Esophagus squamous epithelium (tissue), 4 donors: ENCODE measurements at regions not wholly inside any gene's neighbourhood (a gene's known extent, or its start where the extent isn't known, plus 50 kb on each side); places are given as distances from the start of the nearest gene placed in this dataset.

Experiments used
- POLR2A ChIP-seq, 4 donors: fragments of 450-650 bp; IDR thresholded peaks; one replicate each; pipeline ENCODE4 v1.6.1; 2017; ENCODE audit warnings: antibody characterized with exemption in 4 of 4, mild to moderate bottlenecking in 4 of 4, moderate library complexity in 3 of 4
- TF ChIP-seq, protein P1 (sequence below), 6 experiments: fragments of 450-650 bp in 4 of 6; fragments of 200-600 bp in 2 of 6; sonication (generic) in 2 of 6; IDR thresholded peaks; one replicate each; pipeline ENCODE4 v1.5.1; 2016 to 2019; ENCODE audit warnings: antibody characterized with exemption in 6 of 6, mild to moderate bottlenecking in 4 of 6, moderate library complexity in 4 of 6

DNA sequence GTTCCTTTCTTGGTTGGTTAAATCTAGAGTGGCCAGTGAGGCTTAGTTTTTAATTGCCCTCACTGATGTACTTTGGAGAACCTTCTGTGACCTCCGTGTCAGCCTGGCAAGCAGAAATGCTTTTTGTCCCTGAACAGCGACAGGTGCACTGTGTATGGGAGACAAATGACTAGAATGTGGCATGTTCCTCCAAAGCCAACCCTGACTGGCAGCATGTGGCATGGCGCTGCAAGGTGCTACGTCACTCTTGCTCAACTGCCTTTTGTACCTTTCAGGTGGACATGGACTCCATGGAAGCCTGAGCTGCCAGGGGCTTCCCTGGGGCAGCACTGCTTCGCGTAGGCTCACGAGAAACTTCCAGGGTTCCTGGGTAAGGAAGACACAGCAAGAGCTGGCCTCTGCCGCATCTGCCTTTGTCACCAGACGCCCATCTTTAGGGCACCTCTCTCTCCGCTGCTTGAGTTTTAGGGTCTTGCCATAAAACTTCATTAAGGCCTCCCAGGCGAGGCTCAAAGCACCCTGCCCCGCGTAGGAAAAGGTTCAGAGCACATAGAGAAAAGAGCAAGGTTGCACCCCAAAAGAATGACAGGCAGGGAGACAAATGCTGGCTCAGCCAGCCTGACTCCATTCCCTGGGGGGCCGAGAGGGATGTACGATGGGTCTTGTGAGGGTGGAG, 167.1 kb upstream of the SOX1 start:
- TF ChIP-seq, protein P1, sequence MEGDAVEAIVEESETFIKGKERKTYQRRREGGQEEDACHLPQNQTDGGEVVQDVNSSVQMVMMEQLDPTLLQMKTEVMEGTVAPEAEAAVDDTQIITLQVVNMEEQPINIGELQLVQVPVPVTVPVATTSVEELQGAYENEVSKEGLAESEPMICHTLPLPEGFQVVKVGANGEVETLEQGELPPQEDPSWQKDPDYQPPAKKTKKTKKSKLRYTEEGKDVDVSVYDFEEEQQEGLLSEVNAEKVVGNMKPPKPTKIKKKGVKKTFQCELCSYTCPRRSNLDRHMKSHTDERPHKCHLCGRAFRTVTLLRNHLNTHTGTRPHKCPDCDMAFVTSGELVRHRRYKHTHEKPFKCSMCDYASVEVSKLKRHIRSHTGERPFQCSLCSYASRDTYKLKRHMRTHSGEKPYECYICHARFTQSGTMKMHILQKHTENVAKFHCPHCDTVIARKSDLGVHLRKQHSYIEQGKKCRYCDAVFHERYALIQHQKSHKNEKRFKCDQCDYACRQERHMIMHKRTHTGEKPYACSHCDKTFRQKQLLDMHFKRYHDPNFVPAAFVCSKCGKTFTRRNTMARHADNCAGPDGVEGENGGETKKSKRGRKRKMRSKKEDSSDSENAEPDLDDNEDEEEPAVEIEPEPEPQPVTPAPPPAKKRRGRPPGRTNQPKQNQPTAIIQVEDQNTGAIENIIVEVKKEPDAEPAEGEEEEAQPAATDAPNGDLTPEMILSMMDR (IDR thresholded peaks at IDR 0.05): no peak
- no peak for TF ChIP-seq POLR2A (IDR thresholded peaks at IDR 0.05)
